ENCODE measurements at regions not wholly inside any gene's neighbourhood (a gene's known extent, or its start where the extent isn't known, plus 50 kb on each side); places are given as distances from the start of the nearest gene placed in this dataset.

DNA sequence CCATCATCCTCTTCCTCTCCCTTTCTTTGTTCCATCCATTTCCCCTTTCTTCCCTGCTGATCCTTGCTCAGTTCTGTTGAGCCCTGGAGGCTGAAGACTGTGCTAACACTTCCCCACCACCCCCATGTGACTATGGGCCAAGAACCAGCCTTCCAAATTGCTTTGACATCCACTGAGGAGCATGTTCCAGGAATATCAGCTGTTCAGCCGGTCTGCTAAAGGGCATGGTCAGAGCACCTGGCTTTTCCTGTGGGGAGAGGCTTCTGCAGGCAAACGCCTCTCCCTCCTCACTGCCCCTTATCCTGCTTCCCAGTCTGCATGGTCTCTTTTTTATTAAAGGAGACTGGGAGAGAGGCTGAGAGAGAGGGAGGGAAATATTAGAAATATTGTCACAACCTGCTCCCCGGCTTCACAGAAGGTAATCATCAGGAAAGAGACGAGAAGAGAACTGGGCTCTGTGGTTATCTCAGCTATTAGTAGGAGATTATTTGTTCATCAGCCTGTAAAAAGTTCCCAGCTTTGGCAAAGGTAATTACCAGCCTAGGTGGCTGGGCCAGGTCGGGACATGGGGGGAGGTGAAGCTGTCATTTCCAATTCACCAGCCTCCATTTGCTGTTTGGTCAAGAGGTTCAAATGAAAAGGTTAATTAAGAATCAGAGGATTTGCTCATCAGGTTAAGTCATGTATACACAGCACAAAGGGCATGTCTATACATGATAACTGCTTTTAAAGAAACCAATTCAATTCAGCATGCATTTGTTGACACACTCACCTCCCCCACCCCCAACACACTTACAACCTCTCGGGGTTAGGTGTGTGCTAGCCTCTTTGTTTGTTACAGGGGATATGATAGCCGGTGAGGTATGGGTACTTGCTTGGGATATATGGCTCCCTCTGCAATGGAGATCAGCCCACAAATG lies 83.7 kb upstream of the CRHR1 start:
- H3K27me3 ChIP-seq: peaks cover 0 to 38% (median 17%) of the 10 kb centered on the region in 7 donors
- H3K4me1 ChIP-seq: no peaks in the 10 kb centered on the region
- no peaks in the 10 kb centered on the region for H3K9me3 ChIP-seq
- no peak overlapping the region for H3K27ac ChIP-seq
- TF ChIP-seq, protein P1, sequence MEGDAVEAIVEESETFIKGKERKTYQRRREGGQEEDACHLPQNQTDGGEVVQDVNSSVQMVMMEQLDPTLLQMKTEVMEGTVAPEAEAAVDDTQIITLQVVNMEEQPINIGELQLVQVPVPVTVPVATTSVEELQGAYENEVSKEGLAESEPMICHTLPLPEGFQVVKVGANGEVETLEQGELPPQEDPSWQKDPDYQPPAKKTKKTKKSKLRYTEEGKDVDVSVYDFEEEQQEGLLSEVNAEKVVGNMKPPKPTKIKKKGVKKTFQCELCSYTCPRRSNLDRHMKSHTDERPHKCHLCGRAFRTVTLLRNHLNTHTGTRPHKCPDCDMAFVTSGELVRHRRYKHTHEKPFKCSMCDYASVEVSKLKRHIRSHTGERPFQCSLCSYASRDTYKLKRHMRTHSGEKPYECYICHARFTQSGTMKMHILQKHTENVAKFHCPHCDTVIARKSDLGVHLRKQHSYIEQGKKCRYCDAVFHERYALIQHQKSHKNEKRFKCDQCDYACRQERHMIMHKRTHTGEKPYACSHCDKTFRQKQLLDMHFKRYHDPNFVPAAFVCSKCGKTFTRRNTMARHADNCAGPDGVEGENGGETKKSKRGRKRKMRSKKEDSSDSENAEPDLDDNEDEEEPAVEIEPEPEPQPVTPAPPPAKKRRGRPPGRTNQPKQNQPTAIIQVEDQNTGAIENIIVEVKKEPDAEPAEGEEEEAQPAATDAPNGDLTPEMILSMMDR (IDR thresholded peaks at IDR 0.05): no peak
- ATAC-seq: no peak
- intact Hi-C loops (cut with DNase I): no loop called here
- WGBS, 2 donors: 53% methylated on average over 7 of the region's 7 CpGs
- no peak for DNase-seq
- no peak overlapping the region for H3K4me3 ChIP-seq
- no peaks in the 10 kb centered on the region for H3K36me3 ChIP-seq

DNA sequence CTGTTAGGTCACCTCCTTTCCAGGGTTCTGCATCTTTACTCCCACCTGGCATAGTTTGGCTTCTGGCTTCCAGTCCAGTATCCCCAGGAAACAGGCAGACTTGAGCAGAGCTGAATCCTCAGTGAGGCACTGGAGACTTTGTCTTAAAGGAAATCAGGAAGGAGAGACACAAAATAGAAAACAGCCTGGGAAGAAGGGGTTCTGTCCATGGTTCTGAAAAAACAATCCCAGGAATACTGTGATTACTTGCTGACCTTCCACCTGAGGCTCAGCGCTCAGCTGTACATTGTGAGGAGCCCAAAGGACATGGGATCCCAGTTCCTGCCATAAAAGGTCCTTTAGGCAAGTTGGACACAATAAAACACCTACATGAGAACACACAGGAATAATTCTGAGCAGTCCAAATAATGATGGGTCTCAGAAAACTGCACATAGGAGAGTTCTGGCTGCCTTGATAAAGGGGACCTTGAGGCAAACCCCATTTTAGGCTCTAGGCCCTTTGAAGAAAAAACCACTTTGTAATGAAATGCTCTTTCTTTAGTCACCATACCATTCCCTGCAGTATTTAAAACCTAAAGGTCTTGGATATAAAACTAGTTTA lies 81.4 kb upstream of the CRHR1 start:
- Histone ChIP-seq H3K27me3 (peaks cover 0 to 36% (median 14%) of the 10 kb centered on the region in 7 donors), H3K36me3 (no peaks in the 10 kb centered on the region), H3K9me3 (no peaks in the 10 kb centered on the region), H3K4me1 (no peaks in the 10 kb centered on the region), H3K27ac (no peak overlapping the region), H3K4me3 (no peak overlapping the region)
- no peak for DNase-seq
- ATAC-seq: no peak
- intact Hi-C loops (cut with DNase I): no loop called here
- TF ChIP-seq, protein P1 (IDR thresholded peaks at IDR 0.05): no peak
- 28 to 48% methylated on average over 1 of the region's 1 CpG for WGBS, 2 donors

DNA sequence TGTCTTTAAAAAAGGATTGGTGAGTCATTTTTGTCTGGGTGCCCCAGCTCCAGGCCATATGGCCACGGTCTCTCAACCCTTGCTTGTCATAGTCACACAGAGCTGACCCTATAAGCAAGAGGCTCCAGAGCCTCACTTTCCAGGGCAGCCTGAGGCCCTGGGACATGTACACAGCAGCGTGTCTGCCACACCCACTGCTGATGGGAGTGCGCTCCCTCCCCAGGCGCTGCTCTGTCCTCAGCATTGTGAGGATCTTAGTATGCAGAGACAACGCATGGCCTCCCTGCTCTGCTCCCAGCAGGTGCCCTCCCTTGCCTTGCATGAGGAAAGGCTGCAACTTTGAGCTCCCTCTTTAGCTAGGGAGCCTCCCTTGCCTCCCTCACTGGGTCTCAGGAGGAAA lies 80.8 kb upstream of the CRHR1 start:
- no peak for ATAC-seq
- Histone ChIP-seq H3K4me1 (no peaks in the 10 kb centered on the region), H3K4me3 (no peak overlapping the region), H3K27ac (no peak overlapping the region), H3K27me3 (peaks cover 0 to 37% (median 20%) of the 10 kb centered on the region in 7 donors), H3K36me3 (no peaks in the 10 kb centered on the region), H3K9me3 (no peaks in the 10 kb centered on the region)
- 41 to 45% methylated on average over 5 of the region's 5 CpGs for WGBS, 2 donors
- TF ChIP-seq, protein P1 (IDR thresholded peaks at IDR 0.05): no peak
- intact Hi-C loops (cut with DNase I): no loop called here
- no peak for DNase-seq

DNA sequence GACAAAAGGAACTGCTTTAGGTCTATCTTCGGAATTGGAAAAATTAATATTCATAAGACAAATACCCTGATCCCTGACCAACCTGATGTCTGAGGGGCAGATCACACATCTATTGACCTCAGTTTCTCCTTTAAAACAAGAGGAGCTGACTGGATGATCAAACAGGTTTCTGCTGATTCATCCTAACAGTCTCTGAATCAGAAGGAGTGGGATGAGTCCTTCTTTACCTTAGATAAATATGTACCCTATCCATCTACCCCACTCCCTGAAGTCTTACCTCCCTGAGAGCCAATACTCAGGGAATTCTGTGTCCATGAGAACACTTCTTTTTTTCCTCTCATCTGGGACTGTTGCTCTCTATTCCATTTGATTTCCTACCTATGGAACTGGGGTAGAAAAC lies 80.3 kb upstream of the CRHR1 start:
- intact Hi-C loops (cut with DNase I): no loop called here
- peaks cover 0 to 36% (median 19%) of the 10 kb centered on the region in 7 donors for H3K27me3 ChIP-seq
- TF ChIP-seq, protein P1 (IDR thresholded peaks at IDR 0.05): no peak

More for the DNA sequence above, 80.3 kb upstream of the CRHR1 start:
- H3K9me3 ChIP-seq: no peaks in the 10 kb centered on the region
- no peak for DNase-seq
- no peaks in the 10 kb centered on the region for H3K4me1 ChIP-seq
- H3K36me3 ChIP-seq: no peaks in the 10 kb centered on the region
- no peak overlapping the region for H3K4me3 ChIP-seq
- no peak overlapping the region for H3K27ac ChIP-seq
- no peak for ATAC-seq
- WGBS, 2 donors: 78 to 88% methylated on average over 1 of the region's 1 CpG

Measured in heart right ventricle (tissue), 16 donors.